Neural cell (in vitro differentiated cells): ENCODE measurements at regions not wholly inside any gene's neighbourhood (a gene's known extent, or its start where the extent isn't known, plus 50 kb on each side); places are given as distances from the start of the nearest gene placed in this dataset.

Source experiments
- H2AFZ ChIP-seq: fragments of 200-600, 300-800 bp; sonication (generic), shearing (Covaris generic); 2 replicates; pipeline ENCODE4 v1.6.0; 2014; ENCODE audit warnings: low read depth, mild to moderate bottlenecking, antibody characterized with exemption, low read length, moderate library complexity
- H3F3A ChIP-seq: fragments of 200-600 bp; shearing (Covaris generic); 2 replicates; pipeline ENCODE4 v1.6.1; 2016; ENCODE audit warnings: mild to moderate bottlenecking, moderate library complexity, mixed read lengths, antibody characterized with exemption, low read length; ENCODE audit not compliant: insufficient read depth, poor library complexity, severe bottlenecking
- H3K27ac ChIP-seq: fragments of 200-600, 300-800 bp; sonication (generic), shearing (Covaris generic); 2 replicates; pipeline ENCODE4 v1.5.1; 2014; ENCODE audit warnings: mild to moderate bottlenecking, low read length, moderate library complexity
- H3K27me3 ChIP-seq: fragments of 300-800, 200-600 bp; sonication (generic), shearing (Covaris generic); 2 replicates; pipeline ENCODE4 v1.6.0; 2014; ENCODE audit warnings: mild to moderate bottlenecking, low read depth, low read length, moderate library complexity; ENCODE audit not compliant: insufficient read depth
- H3K36me3 ChIP-seq: fragments of 300-800, 200-600 bp; sonication (generic), shearing (Covaris generic); 2 replicates; pipeline ENCODE4 v1.5.1; 2014; ENCODE audit warnings: mild to moderate bottlenecking, antibody characterized with exemption, low read length, moderate library complexity; ENCODE audit not compliant: insufficient read depth
- H3K4me2 ChIP-seq: fragments of 300-800, 200-600 bp; sonication (generic), shearing (Covaris generic); 2 replicates; pipeline ENCODE4 v1.6.0; 2014; ENCODE audit warnings: mild to moderate bottlenecking, low read length
- H3K4me3 ChIP-seq: fragments of 300-800, 200-600 bp; sonication (generic), shearing (Covaris generic); 2 replicates; pipeline ENCODE4 v1.5.1; 2014; ENCODE audit warnings: mild to moderate bottlenecking, low read length, moderate library complexity
- H3K79me2 ChIP-seq: fragments of 200-600 bp; shearing (Covaris generic); replicated peaks from 2 replicates; pipeline ENCODE4 v1.6.0; 2014; ENCODE audit warnings: mild to moderate bottlenecking, low read length, moderate library complexity; ENCODE audit not compliant: insufficient read depth
- H3K9ac ChIP-seq: fragments of 300-800, 200-600 bp; sonication (generic), shearing (Covaris generic); 2 replicates; pipeline ENCODE4 v1.6.1; 2016; ENCODE audit warnings: mild to moderate bottlenecking, low read length, mixed read lengths
- H3K9me2 ChIP-seq: fragments of 200-600 bp; shearing (Covaris generic); 2 replicates; pipeline ENCODE4 v1.6.1; 2016; ENCODE audit warnings: mild to moderate bottlenecking, low read length, mixed read lengths; ENCODE audit not compliant: insufficient read depth
- H3K9me3 ChIP-seq: fragments of 200-600, 300-800 bp; sonication (generic), shearing (Covaris generic); 2 replicates; pipeline ENCODE4 v1.6.1; 2016; ENCODE audit warnings: mild to moderate bottlenecking, mixed run types, low read length, moderate library complexity, mixed read lengths
- H4K20me1 ChIP-seq: fragments of 200-600 bp; shearing (Covaris generic); 2 replicates; pipeline ENCODE4 v1.6.1; 2016; ENCODE audit warnings: mild to moderate bottlenecking, mixed run types; ENCODE audit not compliant: insufficient read depth
- EP300 ChIP-seq: fragments of 450-650 bp; conservative IDR thresholded peaks from 2 replicates; pipeline ENCODE4 v1.6.1; 2014; ENCODE audit warnings: antibody characterized with exemption, mild to moderate bottlenecking, moderate library complexity; ENCODE audit not compliant: poor library complexity, severe bottlenecking
- EZH2 ChIP-seq: fragments of 200-600, 300-800 bp; shearing (Covaris generic), sonication (generic); IDR thresholded peaks from 2 replicates; pipeline ENCODE4 v1.6.1; 2014; ENCODE audit warnings: antibody characterized with exemption, low read length, borderline replicate concordance, mild to moderate bottlenecking; ENCODE audit not compliant: insufficient read depth, poor library complexity, severe bottlenecking
- MXI1 ChIP-seq: fragments of 450-650 bp; conservative IDR thresholded peaks from 2 replicates; pipeline ENCODE4 v1.6.1; 2014; ENCODE audit warnings: antibody characterized with exemption, mild to moderate bottlenecking; ENCODE audit not compliant: poor library complexity, severe bottlenecking
- POLR2AphosphoS5 ChIP-seq: IDR thresholded peaks from 2 replicates; pipeline ENCODE4 v1.6.1; 2012
- RAD21 ChIP-seq: fragments of 450-650 bp; conservative IDR thresholded peaks from 2 replicates; pipeline ENCODE4 v1.6.1; 2014; ENCODE audit warnings: antibody characterized with exemption, mild to moderate bottlenecking, moderate library complexity
- SMC3 ChIP-seq: fragments of 450-650 bp; conservative IDR thresholded peaks from 2 replicates; pipeline ENCODE4 v1.6.1; 2014; ENCODE audit warnings: antibody characterized with exemption, mild to moderate bottlenecking, moderate library complexity; ENCODE audit not compliant: poor library complexity
- TAF1 ChIP-seq: IDR thresholded peaks from 2 replicates; pipeline ENCODE4 v1.6.1; 2012; ENCODE audit warnings: low read depth
- TF ChIP-seq, protein P1 (sequence below): fragments of 450-650 bp; IDR thresholded peaks from 2 replicates; pipeline ENCODE4 v1.5.1; 2014; ENCODE audit warnings: antibody characterized with exemption, mild to moderate bottlenecking, moderate library complexity; ENCODE audit not compliant: poor library complexity, severe bottlenecking
- TF ChIP-seq, protein P2 (sequence below): IDR thresholded peaks from 2 replicates; pipeline ENCODE4 v1.6.1; 2012; ENCODE audit warnings: borderline replicate concordance

DNA sequence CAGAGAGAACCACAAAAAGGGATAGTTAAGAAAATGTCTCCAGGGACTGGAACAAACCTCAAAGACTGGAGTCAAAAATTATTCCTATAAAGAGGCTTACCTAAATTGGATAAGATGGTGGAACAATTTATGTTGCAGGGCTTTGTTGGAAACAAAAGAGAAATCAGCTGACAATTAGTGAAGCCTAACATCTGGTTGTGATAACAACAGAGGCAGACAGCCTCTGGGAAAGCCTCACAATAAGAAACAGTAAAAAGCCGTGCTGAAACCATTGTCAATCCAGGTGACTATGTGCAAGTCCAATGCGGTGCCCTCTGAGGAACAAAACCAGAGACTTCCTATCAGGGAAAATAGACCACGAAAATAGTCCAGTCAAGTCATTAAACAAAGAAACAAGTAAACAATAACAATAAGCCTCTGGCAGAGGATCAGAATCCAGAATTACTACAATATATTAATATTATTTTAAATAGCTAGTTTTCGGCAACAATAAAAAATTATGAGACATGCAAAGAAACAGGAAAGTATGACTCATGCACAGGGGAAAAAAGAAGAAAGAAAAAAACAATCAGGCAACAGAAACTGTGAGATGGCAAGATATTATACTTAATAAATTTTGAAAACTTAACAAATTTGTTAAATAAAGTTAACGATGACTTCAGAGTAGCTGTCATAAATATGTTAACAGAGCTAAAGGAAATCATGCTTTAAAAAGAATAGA, 99.7 kb upstream of the RXFP2 start:
- Histone ChIP-seq H3K9me2 (no peaks in the 10 kb centered on the region), H3K27me3 (no peaks in the 10 kb centered on the region), H4K20me1 (no peaks in the 10 kb centered on the region), H3K36me3 (no peaks in the 10 kb centered on the region), H3F3A (no peaks in the 10 kb centered on the region), H3K4me3 (no peak overlapping the region), H2AFZ (no peak overlapping the region), H3K9ac (no peak overlapping the region), H3K79me2 (no peaks in the 10 kb centered on the region), H3K4me2 (no peak overlapping the region), H3K9me3 (no peaks in the 10 kb centered on the region), H3K27ac (no peak overlapping the region)
- TF ChIP-seq EZH2: no peak
- no peak for TF ChIP-seq RAD21
- TF ChIP-seq, protein P1, sequence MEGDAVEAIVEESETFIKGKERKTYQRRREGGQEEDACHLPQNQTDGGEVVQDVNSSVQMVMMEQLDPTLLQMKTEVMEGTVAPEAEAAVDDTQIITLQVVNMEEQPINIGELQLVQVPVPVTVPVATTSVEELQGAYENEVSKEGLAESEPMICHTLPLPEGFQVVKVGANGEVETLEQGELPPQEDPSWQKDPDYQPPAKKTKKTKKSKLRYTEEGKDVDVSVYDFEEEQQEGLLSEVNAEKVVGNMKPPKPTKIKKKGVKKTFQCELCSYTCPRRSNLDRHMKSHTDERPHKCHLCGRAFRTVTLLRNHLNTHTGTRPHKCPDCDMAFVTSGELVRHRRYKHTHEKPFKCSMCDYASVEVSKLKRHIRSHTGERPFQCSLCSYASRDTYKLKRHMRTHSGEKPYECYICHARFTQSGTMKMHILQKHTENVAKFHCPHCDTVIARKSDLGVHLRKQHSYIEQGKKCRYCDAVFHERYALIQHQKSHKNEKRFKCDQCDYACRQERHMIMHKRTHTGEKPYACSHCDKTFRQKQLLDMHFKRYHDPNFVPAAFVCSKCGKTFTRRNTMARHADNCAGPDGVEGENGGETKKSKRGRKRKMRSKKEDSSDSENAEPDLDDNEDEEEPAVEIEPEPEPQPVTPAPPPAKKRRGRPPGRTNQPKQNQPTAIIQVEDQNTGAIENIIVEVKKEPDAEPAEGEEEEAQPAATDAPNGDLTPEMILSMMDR: no peak
- no peak for TF ChIP-seq POLR2AphosphoS5
- TF ChIP-seq MXI1: no peak
- no peak for TF ChIP-seq TAF1

DNA sequence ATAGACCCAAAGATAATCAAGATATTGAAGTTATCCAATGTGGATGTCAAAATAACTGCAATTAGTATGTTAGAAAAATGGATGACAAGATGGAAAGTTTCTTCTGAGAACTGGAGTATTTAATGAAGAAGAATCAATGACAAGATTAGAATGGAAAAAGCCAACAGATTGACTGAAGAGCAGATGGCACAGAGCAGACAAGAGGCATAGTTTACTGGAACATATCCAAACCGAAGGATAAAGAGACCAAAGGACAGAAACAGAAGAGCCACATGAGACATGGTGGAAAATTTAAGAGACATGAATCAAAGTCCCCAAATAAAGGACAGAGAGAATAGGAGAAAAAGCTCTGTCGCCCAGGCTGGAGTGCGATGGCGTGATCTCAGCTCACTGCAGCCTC, 89.6 kb upstream of the RXFP2 start:
- Histone ChIP-seq H3K9me2 (no peaks in the 10 kb centered on the region), H3K4me2 (no peak overlapping the region), H3K4me3 (no peak overlapping the region), H3K27me3 (no peaks in the 10 kb centered on the region), H3F3A (no peaks in the 10 kb centered on the region), H3K9ac (no peak overlapping the region), H3K27ac (no peak overlapping the region), H2AFZ (no peak overlapping the region), H3K79me2 (no peaks in the 10 kb centered on the region), H3K9me3 (no peaks in the 10 kb centered on the region), H3K36me3 (no peaks in the 10 kb centered on the region), H4K20me1 (no peaks in the 10 kb centered on the region)
- TF ChIP-seq POLR2AphosphoS5 (no peak), SMC3 (no peak)
- TF ChIP-seq, protein P1: no peak

DNA sequence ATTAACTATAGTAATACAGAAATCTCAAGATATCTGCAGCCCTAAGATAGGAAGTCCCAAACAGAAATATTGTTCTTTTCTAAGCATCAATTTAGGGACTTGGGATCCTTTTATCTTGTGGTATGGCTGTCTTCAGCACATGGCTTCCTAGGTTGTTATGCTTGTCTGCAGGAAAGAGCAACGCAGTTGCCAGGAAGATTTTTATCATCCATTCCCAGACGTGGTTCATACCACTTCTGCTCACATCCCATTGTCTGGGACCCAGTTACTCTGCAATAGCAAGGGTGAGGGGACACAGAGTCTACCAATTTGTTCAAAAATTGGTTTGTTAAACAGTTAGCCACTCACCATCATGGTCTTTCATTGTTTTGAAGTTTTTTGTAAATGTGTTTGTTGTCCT, 85.6 kb upstream of the RXFP2 start:
- no peaks in the 10 kb centered on the region for H3K9me3 ChIP-seq
- H3K27ac ChIP-seq: no peak overlapping the region
- H3K36me3 ChIP-seq: no peaks in the 10 kb centered on the region
- H4K20me1 ChIP-seq: no peaks in the 10 kb centered on the region
- no peak overlapping the region for H3K4me2 ChIP-seq
- H3K9me2 ChIP-seq: no peaks in the 10 kb centered on the region
- H3K9ac ChIP-seq: no peak overlapping the region
- H3F3A ChIP-seq: no peaks in the 10 kb centered on the region
- no peak overlapping the region for H3K4me3 ChIP-seq
- no peak overlapping the region for H2AFZ ChIP-seq
- no peaks in the 10 kb centered on the region for H3K79me2 ChIP-seq
- no peaks in the 10 kb centered on the region for H3K27me3 ChIP-seq
- TF ChIP-seq, protein P2, sequence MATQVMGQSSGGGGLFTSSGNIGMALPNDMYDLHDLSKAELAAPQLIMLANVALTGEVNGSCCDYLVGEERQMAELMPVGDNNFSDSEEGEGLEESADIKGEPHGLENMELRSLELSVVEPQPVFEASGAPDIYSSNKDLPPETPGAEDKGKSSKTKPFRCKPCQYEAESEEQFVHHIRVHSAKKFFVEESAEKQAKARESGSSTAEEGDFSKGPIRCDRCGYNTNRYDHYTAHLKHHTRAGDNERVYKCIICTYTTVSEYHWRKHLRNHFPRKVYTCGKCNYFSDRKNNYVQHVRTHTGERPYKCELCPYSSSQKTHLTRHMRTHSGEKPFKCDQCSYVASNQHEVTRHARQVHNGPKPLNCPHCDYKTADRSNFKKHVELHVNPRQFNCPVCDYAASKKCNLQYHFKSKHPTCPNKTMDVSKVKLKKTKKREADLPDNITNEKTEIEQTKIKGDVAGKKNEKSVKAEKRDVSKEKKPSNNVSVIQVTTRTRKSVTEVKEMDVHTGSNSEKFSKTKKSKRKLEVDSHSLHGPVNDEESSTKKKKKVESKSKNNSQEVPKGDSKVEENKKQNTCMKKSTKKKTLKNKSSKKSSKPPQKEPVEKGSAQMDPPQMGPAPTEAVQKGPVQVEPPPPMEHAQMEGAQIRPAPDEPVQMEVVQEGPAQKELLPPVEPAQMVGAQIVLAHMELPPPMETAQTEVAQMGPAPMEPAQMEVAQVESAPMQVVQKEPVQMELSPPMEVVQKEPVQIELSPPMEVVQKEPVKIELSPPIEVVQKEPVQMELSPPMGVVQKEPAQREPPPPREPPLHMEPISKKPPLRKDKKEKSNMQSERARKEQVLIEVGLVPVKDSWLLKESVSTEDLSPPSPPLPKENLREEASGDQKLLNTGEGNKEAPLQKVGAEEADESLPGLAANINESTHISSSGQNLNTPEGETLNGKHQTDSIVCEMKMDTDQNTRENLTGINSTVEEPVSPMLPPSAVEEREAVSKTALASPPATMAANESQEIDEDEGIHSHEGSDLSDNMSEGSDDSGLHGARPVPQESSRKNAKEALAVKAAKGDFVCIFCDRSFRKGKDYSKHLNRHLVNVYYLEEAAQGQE: no peak
- TF ChIP-seq SMC3 (no peak), RAD21 (no peak), MXI1 (no peak), EZH2 (no peak), EP300 (no peak), TAF1 (no peak), POLR2AphosphoS5 (no peak)
- TF ChIP-seq, protein P1: no peak
